GM10248 (cell line): ENCODE measurements at regions not wholly inside any gene's neighbourhood (a gene's known extent, or its start where the extent isn't known, plus 50 kb on each side); places are given as distances from the start of the nearest gene placed in this dataset.

Source experiments
- CTCF ChIA-PET: fragments of 300-600 bp; sonication (Branson Sonifier 250); formaldehyde crosslinking; extraction: SDS; loops from one replicate; lab custom pipeline; 2021; ENCODE audit warnings: antibody characterized with exemption; lab: Yijun Ruan, JAX
- POLR2A ChIA-PET: fragments of 350-650 bp; sonication (Branson Sonifier 250); formaldehyde crosslinking; extraction: SDS; loops from one replicate; lab custom pipeline; 2020; ENCODE audit warnings: antibody characterized with exemption; lab: Yijun Ruan, JAX
- DNase-seq: peaks from one replicate; pipeline ENCODE4 v3.0.0; 2012; ENCODE audit errors: extremely low spot score
- CTCF ChIP-seq: IDR thresholded peaks from 2 replicates; pipeline ENCODE4 v1.5.1; 2012; ENCODE audit warnings: mild to moderate bottlenecking, low read depth; ENCODE audit errors: extremely low read depth, missing control alignments, control extremely low read depth

- ChIA-PET POLR2A (no interaction called here), CTCF (no interaction called here)
- no peak for TF ChIP-seq CTCF
- DNase-seq = no peak
Measured at GRCh38 chr12:118750666-118751065, 230.7 kb upstream of the SRRM4 start.

DNA sequence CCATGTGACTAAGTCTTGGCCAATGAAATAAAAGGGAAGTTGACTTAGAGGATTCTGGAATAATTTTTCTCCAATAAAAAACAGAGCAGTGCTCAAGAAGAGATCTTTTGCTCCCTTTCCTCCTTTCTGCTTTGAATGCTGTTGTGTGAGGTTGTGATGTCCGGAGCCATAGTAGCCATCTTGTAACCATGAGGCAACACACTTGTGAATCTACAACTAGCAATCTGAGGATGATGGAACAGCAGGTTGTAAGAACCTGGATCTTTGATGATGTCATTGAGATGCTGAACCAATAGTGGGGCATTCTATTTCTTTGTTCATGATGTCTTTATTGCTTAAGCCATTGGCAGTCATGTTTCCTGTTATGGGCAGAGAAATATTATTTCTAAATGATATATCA, 230.0 kb upstream of the SRRM4 start:
- ChIA-PET POLR2A (no interaction called here), CTCF (no interaction called here)

DNA sequence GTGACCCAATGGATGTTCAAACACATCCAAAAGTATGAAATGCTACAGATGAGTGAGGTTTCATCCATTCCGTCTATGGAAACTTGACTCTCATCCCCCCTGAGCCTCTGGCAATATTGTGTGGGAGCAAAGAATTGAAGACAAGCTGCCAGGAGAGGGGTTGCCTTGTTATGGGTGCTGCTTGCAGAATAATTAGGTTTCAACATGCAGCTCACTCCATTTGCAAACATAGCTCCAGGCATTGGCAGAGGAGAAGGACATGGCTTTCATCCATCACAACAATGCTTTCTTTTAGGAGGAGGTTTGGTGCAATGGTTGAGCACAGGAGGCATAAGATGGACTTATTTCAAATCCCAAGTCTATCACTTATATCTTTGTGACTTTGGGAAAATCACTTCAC, 220.7 kb upstream of the SRRM4 start:
- ChIA-PET CTCF (no interaction called here), POLR2A (no interaction called here)
- DNase-seq = no peak
- TF ChIP-seq CTCF = no peak

More for the DNA sequence above, 230.0 kb upstream of the SRRM4 start:
- no peak for TF ChIP-seq CTCF
- DNase-seq = no peak

- POLR2A ChIA-PET = no interaction called here
- no peak for DNase-seq
- no peak for TF ChIP-seq CTCF
- CTCF ChIA-PET = no interaction called here
Measured at GRCh38 chr12:118763234-118763633, 218.1 kb upstream of the SRRM4 start.

GRCh38 chr12:118773956-118774723, 207.2 kb upstream of the SRRM4 start:
- CTCF ChIA-PET = no interaction called here
- TF ChIP-seq CTCF = no peak
- POLR2A ChIA-PET = no interaction called here
- no peak for DNase-seq

- no peak for TF ChIP-seq CTCF
- POLR2A ChIA-PET = no interaction called here
- DNase-seq = no peak
- CTCF ChIA-PET = no interaction called here
Measured at GRCh38 chr12:118777504-118777903, 203.8 kb upstream of the SRRM4 start.
